B cell (primary cell): ENCODE measurements at regions not wholly inside any gene's neighbourhood (a gene's known extent, or its start where the extent isn't known, plus 50 kb on each side); places are given as distances from the start of the nearest gene placed in this dataset.

Experiments
- CTCF ChIP-seq: fragments of 200-600 bp; IDR thresholded peaks from one replicate; pipeline ENCODE4 v1.8.0; 2022; ENCODE audit warnings: antibody characterized with exemption, mild to moderate bottlenecking
- EZH2 ChIP-seq: IDR thresholded peaks from 2 replicates; pipeline ENCODE4 v1.6.1; 2012; ENCODE audit warnings: borderline replicate concordance, low read depth, mild to moderate bottlenecking, moderate library complexity, low read length; ENCODE audit not compliant: insufficient read depth, poor library complexity, severe bottlenecking

GRCh38 chr13:76029706-76030105 is 393.6 kb downstream of the LMO7 start:
- TF ChIP-seq CTCF (no peak), EZH2 (no peak)
